ENCODE measurements at regions not wholly inside any gene's neighbourhood (a gene's known extent, or its start where the extent isn't known, plus 50 kb on each side); places are given as distances from the start of the nearest gene placed in this dataset.

DNA sequence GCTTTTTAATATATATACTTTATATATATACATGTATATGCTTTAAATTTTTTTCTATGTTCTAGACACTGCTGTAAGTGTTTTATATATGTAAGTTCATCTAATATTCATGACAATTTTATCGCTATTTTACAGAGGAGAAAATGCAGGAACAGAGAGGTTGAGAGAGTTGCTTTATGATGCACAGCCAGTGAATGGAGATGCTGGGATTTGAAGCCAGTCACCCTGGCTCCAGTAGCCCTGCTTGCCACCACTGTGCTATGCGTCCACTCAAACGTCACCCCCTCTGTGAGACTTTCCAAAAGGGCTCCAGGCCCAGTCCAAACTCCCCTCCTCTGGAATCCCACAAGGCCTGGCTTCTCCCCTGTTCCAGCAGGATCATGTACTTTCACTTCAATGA, 91.0 kb upstream of the GRIK3 start:
- TF ChIP-seq, protein P1, sequence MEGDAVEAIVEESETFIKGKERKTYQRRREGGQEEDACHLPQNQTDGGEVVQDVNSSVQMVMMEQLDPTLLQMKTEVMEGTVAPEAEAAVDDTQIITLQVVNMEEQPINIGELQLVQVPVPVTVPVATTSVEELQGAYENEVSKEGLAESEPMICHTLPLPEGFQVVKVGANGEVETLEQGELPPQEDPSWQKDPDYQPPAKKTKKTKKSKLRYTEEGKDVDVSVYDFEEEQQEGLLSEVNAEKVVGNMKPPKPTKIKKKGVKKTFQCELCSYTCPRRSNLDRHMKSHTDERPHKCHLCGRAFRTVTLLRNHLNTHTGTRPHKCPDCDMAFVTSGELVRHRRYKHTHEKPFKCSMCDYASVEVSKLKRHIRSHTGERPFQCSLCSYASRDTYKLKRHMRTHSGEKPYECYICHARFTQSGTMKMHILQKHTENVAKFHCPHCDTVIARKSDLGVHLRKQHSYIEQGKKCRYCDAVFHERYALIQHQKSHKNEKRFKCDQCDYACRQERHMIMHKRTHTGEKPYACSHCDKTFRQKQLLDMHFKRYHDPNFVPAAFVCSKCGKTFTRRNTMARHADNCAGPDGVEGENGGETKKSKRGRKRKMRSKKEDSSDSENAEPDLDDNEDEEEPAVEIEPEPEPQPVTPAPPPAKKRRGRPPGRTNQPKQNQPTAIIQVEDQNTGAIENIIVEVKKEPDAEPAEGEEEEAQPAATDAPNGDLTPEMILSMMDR (IDR thresholded peaks at IDR 0.05) = no peak
- TF ChIP-seq POLR2A (IDR thresholded peaks at IDR 0.05) = no peak
- DNase-seq = no peak

DNA sequence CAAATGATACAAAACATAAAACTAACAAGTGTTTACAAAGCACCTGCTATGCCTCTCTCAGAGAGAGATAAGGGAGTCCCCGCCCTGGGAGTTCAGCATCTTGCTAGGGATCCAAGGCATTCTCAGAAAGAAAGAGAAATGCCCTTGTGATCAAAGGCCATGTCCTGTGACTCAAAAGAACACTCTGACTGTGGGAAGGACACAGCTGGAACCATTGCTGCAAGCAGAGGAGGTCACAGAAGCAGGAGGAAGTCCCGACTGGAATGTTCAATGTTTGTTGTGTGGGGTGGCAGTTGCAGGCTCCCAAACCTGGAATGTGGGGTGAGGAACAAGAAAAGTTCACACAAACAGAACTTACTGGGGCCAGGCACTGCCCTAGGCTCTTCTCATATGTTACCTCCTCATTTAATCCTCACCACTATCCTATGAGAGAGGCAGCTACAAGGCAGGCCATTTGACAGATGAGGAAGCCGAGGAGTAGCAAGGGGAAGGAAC, 93.0 kb upstream of the GRIK3 start:
- WGBS, 2 donors = 25 to 30% methylated on average over 3 of the region's 3 CpGs
- TF ChIP-seq POLR2A (IDR thresholded peaks at IDR 0.05) = no peak
- TF ChIP-seq, protein P1 (IDR thresholded peaks at IDR 0.05) = no peak
- H3K4me3 ChIP-seq = no peak overlapping the region
- H3K27me3 ChIP-seq = no peaks in the 10 kb centered on the region
- H3K4me1 ChIP-seq = peaks cover 8% of the 10 kb centered on the region
- no peak for ATAC-seq
- H3K36me3 ChIP-seq (replicated peaks in 1 of 2; ENCODE audit: insufficient read depth in 1 of 2, low read depth in 2 of 2) = no peaks in the 10 kb centered on the region
- DNase-seq = peak; percentile 17 to 51 (median 44)
- intact Hi-C loops (cut with DNase I) = no loop called here
- H3K27ac ChIP-seq = no peak overlapping the region
- H3K9me3 ChIP-seq = no peaks in the 10 kb centered on the region

More for the DNA sequence above, 91.0 kb upstream of the GRIK3 start:
- Histone ChIP-seq H3K27me3 (no peaks in the 10 kb centered on the region), H3K9me3 (no peaks in the 10 kb centered on the region), H3K36me3 (replicated peaks in 1 of 2; ENCODE audit: insufficient read depth in 1 of 2, low read depth in 2 of 2) (no peaks in the 10 kb centered on the region), H3K4me3 (no peak overlapping the region), H3K27ac (no peak overlapping the region), H3K4me1 (peaks cover 8% of the 10 kb centered on the region)
- no peak for ATAC-seq
- 78 to 81% methylated on average over 3 of the region's 3 CpGs for WGBS, 2 donors
- intact Hi-C loops (cut with DNase I) = no loop called here

DNA sequence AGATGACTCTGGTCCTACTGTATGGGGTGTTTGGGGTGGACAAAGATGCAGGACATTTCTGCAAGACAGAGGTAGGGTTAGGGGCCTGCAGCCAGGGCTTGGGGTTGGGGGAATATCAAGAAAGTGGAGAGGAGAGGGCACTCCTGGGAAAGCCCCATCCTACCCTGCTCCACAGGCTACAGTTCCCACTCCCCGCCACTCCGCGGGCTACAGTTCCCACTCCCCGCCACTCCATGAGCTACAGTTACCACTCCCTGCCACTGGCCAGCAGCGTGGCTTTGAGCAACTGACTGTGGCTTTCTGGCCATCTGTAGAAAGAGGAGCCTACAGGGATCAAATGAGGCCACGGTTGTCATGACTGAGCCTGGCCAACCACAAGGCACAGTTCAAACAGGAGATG, 93.8 kb upstream of the GRIK3 start:
- ATAC-seq = no peak
- no peak for TF ChIP-seq POLR2A (IDR thresholded peaks at IDR 0.05)
- H3K4me3 ChIP-seq = no peak overlapping the region
- no peaks in the 10 kb centered on the region for H3K9me3 ChIP-seq
- H3K36me3 ChIP-seq (replicated peaks in 1 of 2; ENCODE audit: insufficient read depth in 1 of 2, low read depth in 2 of 2) = no peaks in the 10 kb centered on the region
- peaks cover 8% of the 10 kb centered on the region for H3K4me1 ChIP-seq
- intact Hi-C loops (cut with DNase I) = no loop called here
- DNase-seq = no peak
- no peak overlapping the region for H3K27ac ChIP-seq
- WGBS, 2 donors = 85 to 94% methylated on average over 6 of the region's 6 CpGs
- H3K27me3 ChIP-seq = no peaks in the 10 kb centered on the region

DNA sequence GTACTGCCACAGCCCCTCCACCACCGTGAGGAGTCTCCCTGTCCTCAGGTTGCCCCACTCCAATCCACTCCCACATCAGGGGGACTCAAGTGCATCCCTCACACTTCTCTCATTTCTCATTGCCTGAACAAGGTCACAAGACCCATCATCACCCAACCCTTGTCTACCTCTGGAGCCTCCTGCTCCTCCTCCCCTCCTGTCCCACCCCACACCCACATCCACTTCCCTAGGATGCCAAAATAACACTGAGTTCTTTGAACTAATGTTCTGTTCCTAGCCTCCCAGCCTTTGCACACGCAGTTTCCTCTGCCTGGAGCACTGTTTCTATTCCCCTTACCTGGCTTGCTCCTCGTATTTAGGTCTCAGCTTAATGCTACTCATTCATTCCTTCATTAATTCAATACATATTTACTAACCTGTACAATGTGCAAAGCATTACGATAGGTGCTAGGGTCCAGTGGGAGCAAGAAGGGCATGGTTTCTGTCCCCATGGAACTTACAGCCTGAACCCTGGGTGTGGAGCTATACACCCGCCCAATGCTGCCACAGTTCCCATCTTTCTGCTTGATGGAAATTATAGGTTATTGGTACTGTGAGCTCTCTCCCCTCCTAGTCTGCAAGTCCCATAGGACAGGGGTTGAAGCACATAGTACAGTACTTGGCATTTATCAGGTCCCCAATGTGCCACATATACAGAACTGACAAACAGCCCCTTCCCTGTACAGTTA, 96.1 kb upstream of the GRIK3 start:
- no peaks in the 10 kb centered on the region for H3K27me3 ChIP-seq

DNA sequence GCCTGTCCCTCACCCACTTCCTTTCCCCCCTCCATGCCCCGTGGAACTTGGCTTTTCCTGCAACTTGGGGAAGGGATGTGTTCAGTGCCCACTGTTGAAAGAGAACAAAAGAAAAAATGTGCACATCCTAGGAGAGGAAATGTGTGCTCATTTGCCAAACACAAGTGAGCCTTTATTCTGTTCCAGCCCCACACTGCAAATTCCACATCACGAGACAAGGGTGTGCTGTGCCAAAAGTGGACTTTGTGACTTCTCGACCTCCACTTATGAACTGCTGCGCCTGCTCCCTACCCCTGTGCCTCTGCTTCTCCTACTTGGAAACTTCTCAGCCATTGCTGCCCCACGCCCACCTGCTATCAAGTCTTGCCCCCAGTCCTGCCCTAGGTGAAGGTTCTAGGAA, 97.0 kb upstream of the GRIK3 start:
- intact Hi-C loops (cut with DNase I) = no loop called here
- Histone ChIP-seq H3K36me3 (replicated peaks in 1 of 2; ENCODE audit: insufficient read depth in 1 of 2, low read depth in 2 of 2) (no peaks in the 10 kb centered on the region), H3K4me1 (peaks cover 8% of the 10 kb centered on the region), H3K27me3 (no peaks in the 10 kb centered on the region), H3K9me3 (no peaks in the 10 kb centered on the region), H3K4me3 (no peak overlapping the region), H3K27ac (no peak overlapping the region)
- WGBS, 2 donors = 56 to 67% methylated on average over 5 of the region's 5 CpGs
- DNase-seq (no peak), ATAC-seq (no peak)
- no peak for TF ChIP-seq POLR2A (IDR thresholded peaks at IDR 0.05)
- TF ChIP-seq, protein P1 (IDR thresholded peaks at IDR 0.05) = no peak

More for the DNA sequence above, 96.1 kb upstream of the GRIK3 start:
- Histone ChIP-seq H3K36me3 (replicated peaks in 1 of 2; ENCODE audit: insufficient read depth in 1 of 2, low read depth in 2 of 2) (no peaks in the 10 kb centered on the region), H3K27ac (no peak overlapping the region), H3K4me3 (no peak overlapping the region), H3K4me1 (peaks cover 8% of the 10 kb centered on the region), H3K9me3 (no peaks in the 10 kb centered on the region)
- DNase-seq = no peak
- WGBS, 2 donors = 75 to 79% methylated on average over 5 of the region's 5 CpGs
- ATAC-seq = no peak
- intact Hi-C loops (cut with DNase I) = no loop called here
- TF ChIP-seq, protein P1 (IDR thresholded peaks at IDR 0.05) = no peak
- no peak for TF ChIP-seq POLR2A (IDR thresholded peaks at IDR 0.05)

Data from body of pancreas (tissue), 4 donors.